ENCODE measurements at regions not wholly inside any gene's neighbourhood (a gene's known extent, or its start where the extent isn't known, plus 50 kb on each side); places are given as distances from the start of the nearest gene placed in this dataset.

DNA sequence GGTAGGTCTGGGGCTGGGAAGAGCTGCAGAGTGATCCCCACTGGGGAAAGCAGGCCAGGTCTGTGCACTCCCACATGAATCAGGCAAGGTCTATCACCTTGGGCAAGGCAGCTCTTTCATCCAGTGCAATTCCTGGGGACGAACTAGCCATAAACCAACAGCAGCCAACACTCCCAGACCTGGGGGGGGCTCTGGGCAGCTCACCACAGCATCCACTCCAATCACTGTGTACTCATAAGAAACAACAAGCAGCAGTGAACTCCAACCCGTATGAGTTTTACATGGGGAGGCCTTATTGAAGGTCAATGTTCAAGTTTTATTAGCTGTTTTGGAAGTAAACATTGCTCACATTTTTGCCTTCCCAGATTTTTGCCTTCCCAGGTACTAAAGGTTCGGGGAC lies 157.4 kb upstream of the NAV2 start:
- FAIRE-seq, result no peak

More for the DNA sequence above, 157.4 kb upstream of the NAV2 start:
- H3K9me1 ChIP-seq (replicated peaks; ENCODE audit: control insufficient read depth, extremely low read depth, insufficient read depth, low read length), result no peaks in the 10 kb centered on the region
- BruUV-seq (replicated peaks), result no TSS peak
- H3K27me3 ChIP-seq (ENCODE audit: control insufficient read depth in 2 of 2, insufficient read depth in 2 of 2, low read length in 2 of 2), result no peaks in the 10 kb centered on the region
- ChIA-PET POLR2A (no interaction called here), CTCF (interaction anchor here (0.6 to 8.3 kb wide), 13 partner anchors 183 to 489 kb away, joined by 4 to 102 read pairs (median 12); no protein-coding TSS in a partner anchor)
- dilution Hi-C loops (cut with MboI; ENCODE audit: extremely low pct_ligation_motif_present, low sequenced_read_pairs), result no loop called here
- peaks cover 9% of the 10 kb centered on the region for H3K4me1 ChIP-seq (ENCODE audit: control insufficient read depth, extremely low read depth, insufficient read depth, low read length)
- H3K9me3 ChIP-seq (replicated peaks; ENCODE audit: control insufficient read depth, insufficient read depth, low read length), result no peaks in the 10 kb centered on the region
- no peak overlapping the region for H3K27ac ChIP-seq (ENCODE audit: insufficient read depth, low read depth, low read length)
- no peak overlapping the region for H3K4me2 ChIP-seq (ENCODE audit: insufficient read depth, low read length)
- DNase-seq (ENCODE audit: low read depth, low spot score), result no peak
- H4K20me1 ChIP-seq (replicated peaks; ENCODE audit: control insufficient read depth, extremely low read depth, insufficient read depth, low read length), result no peaks in the 10 kb centered on the region
- H3K4me3 ChIP-seq (replicated peaks in 1 of 3; ENCODE audit: insufficient read depth in 1 of 3, low read depth in 1 of 3, low read length in 3 of 3), result no peak overlapping the region
- no peaks in the 10 kb centered on the region for H3K36me3 ChIP-seq (ENCODE audit: control insufficient read depth in 2 of 2, extremely low read depth in 1 of 2, insufficient read depth in 2 of 2, low read length in 2 of 2)
- H3K9ac ChIP-seq (replicated peaks; ENCODE audit: extremely low read depth, insufficient read depth, low read length), result no peak overlapping the region
- TF ChIP-seq MYC (IDR thresholded peaks at IDR 0.05; ENCODE audit: low read depth, low read length), result no peak
- TF ChIP-seq JUN (IDR thresholded peaks at IDR 0.05; ENCODE audit: borderline replicate concordance, insufficient read depth, insufficient read length, low read depth), result no peak
- TF ChIP-seq EZH2 (IDR thresholded peaks at IDR 0.05; ENCODE audit: borderline replicate concordance, low read depth, low read length, severe bottlenecking), result no peak
- no peak for TF ChIP-seq POLR2AphosphoS5 (IDR thresholded peaks at IDR 0.05; ENCODE audit: insufficient read depth, low read depth, low read length)
- TF ChIP-seq GATA2 (IDR thresholded peaks at IDR 0.05; ENCODE audit: insufficient read depth, insufficient read length, low read depth, low read length), result no peak
- TF ChIP-seq MAX (IDR thresholded peaks at IDR 0.05; ENCODE audit: insufficient read depth, insufficient read length), result no peak
- TF ChIP-seq, protein P1, sequence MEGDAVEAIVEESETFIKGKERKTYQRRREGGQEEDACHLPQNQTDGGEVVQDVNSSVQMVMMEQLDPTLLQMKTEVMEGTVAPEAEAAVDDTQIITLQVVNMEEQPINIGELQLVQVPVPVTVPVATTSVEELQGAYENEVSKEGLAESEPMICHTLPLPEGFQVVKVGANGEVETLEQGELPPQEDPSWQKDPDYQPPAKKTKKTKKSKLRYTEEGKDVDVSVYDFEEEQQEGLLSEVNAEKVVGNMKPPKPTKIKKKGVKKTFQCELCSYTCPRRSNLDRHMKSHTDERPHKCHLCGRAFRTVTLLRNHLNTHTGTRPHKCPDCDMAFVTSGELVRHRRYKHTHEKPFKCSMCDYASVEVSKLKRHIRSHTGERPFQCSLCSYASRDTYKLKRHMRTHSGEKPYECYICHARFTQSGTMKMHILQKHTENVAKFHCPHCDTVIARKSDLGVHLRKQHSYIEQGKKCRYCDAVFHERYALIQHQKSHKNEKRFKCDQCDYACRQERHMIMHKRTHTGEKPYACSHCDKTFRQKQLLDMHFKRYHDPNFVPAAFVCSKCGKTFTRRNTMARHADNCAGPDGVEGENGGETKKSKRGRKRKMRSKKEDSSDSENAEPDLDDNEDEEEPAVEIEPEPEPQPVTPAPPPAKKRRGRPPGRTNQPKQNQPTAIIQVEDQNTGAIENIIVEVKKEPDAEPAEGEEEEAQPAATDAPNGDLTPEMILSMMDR (IDR thresholded peaks at IDR 0.05; ENCODE audit: extremely low read depth in 1 of 2, insufficient read depth in 1 of 2, low read depth in 1 of 2, low read length in 2 of 2), result no peak
- no peak for TF ChIP-seq FOS (IDR thresholded peaks at IDR 0.05; ENCODE audit: borderline replicate concordance, insufficient read depth, low read length)
- TF ChIP-seq POLR2A (IDR thresholded peaks at IDR 0.05; ENCODE audit: low read depth, low read length), result no peak
- intact Hi-C loops (cut with micrococcal nuclease), result loop anchor here (10.0 kb wide), 1 partner anchor 390 kb away; no protein-coding TSS in a partner anchor
- no peaks in the 10 kb centered on the region for H3K79me2 ChIP-seq (ENCODE audit: control insufficient read depth, insufficient read depth, low read length)
- H2AFZ ChIP-seq (ENCODE audit: low read depth, low read length), result no peak overlapping the region

All from endothelial cell of umbilical vein (primary cell).